ENCODE measurements at regions not wholly inside any gene's neighbourhood (a gene's known extent, or its start where the extent isn't known, plus 50 kb on each side); places are given as distances from the start of the nearest gene placed in this dataset.

GRCh38 chr14:101078170-101078891, 174.8 kb upstream of the RTL1 start:
- Mint-ChIP-seq H3K9me3 (no peaks in the 10 kb centered on the region), H3K36me3 (ENCODE audit: low read depth) (no peaks in the 10 kb centered on the region), H3K4me1 (peaks cover 28% of the 10 kb centered on the region), H3K4me3 (peak overlapping the region; percentile 36; the same call in 1 of the 3 replicates), H3K27ac (no peak overlapping the region), H3K27me3 (ENCODE audit: insufficient read depth, low read depth, poor library complexity) (peaks cover 22% of the 10 kb centered on the region)
- Histone ChIP-seq H3K4me2 (peak overlapping the region; percentile 85), H3K9me2 (ENCODE audit: insufficient read depth) (no peaks in the 10 kb centered on the region), H3K79me2 (replicated peaks; ENCODE audit: insufficient read depth) (no peaks in the 10 kb centered on the region), H3K27me3 (ENCODE audit: insufficient read depth) (peaks cover 8% of the 10 kb centered on the region), H3K36me3 (ENCODE audit: insufficient read depth) (no peaks in the 10 kb centered on the region), H3F3A (replicated peaks; ENCODE audit: low read depth) (no peaks in the 10 kb centered on the region), H4K20me1 (replicated peaks; ENCODE audit: insufficient read depth) (no peaks in the 10 kb centered on the region), H3K4me1 (ENCODE audit: insufficient read depth) (peaks cover 22% of the 10 kb centered on the region), H3K27ac (ENCODE audit: low read depth) (no peak overlapping the region), H2AFZ (no peak overlapping the region), H3K4me3 (peak overlapping the region; percentile 63)
- ATAC-seq (no peak), DNase-seq (ENCODE audit: low spot score) (no peak)
- no peak for TF ChIP-seq NANOG (IDR thresholded peaks at IDR 0.05; ENCODE audit: borderline replicate concordance)
- TF ChIP-seq POLR2AphosphoS5 (IDR thresholded peaks at IDR 0.05; ENCODE audit: low read depth), result no peak
- no peak for TF ChIP-seq JUNB (IDR thresholded peaks at IDR 0.05; ENCODE audit: unreplicated experiment)
- no peak for TF ChIP-seq STAT1 (IDR thresholded peaks at IDR 0.05; ENCODE audit: unreplicated experiment)
- no peak for TF ChIP-seq ZNF114 (CRISPR knock-in tag; IDR thresholded peaks at IDR 0.05)
- no peak for TF ChIP-seq EZH2phosphoT487 (IDR thresholded peaks at IDR 0.05; ENCODE audit: unreplicated experiment)
- TF ChIP-seq CREB1 (CRISPR knock-in tag; IDR thresholded peaks at IDR 0.05; ENCODE audit: low read depth), result no peak
- TF ChIP-seq EZH2 (IDR thresholded peaks at IDR 0.05; ENCODE audit: low read depth, unreplicated experiment), result no peak
- no peak for TF ChIP-seq ETS1 (IDR thresholded peaks at IDR 0.05)
- no peak for TF ChIP-seq ZNF462 (CRISPR knock-in tag; IDR thresholded peaks at IDR 0.05)
- TF ChIP-seq CTCF (conservative IDR thresholded peaks at IDR 0.05; ENCODE audit: low read depth in 2 of 2), result no peak
- TF ChIP-seq REST (IDR thresholded peaks at IDR 0.05; ENCODE audit: unreplicated experiment), result no peak
- no peak for TF ChIP-seq ZNF331 (CRISPR knock-in tag; IDR thresholded peaks at IDR 0.05; ENCODE audit: low read depth)
